HepG2 (cell line): ENCODE measurements at regions not wholly inside any gene's neighbourhood (a gene's known extent, or its start where the extent isn't known, plus 50 kb on each side); places are given as distances from the start of the nearest gene placed in this dataset.

Experiments used
- ATAC-seq: fragments of 200-7000 bp; cut with Tn5 transposase; 3 replicates; pipeline ENCODE4 v1.9.1; 2020; ENCODE audit warnings: mild to moderate bottlenecking, moderate library complexity
- BruUV-seq: library from RNA; stranded (reverse); fragments of 400-500 nt; replicated peaks from 2 replicates; lab custom pipeline; 2021; lab: Mats Ljungman, UMichigan
- CTCF ChIA-PET: fragments of 300-600 bp; formaldehyde crosslinking; extraction: SDS; loops from one replicate; lab custom pipeline; 2021; ENCODE audit warnings: low total read pairs, inconsistent platforms, low intra/inter-chr PET ratio; lab: Yijun Ruan, JAX
- POLR2A ChIA-PET: fragments of 350-600 bp; sonication (Branson Sonifier 250); formaldehyde crosslinking; loops from one replicate; lab custom pipeline; 2020; ENCODE audit warnings: antibody characterized with exemption, inconsistent platforms; lab: Yijun Ruan, JAX
- DNase-seq: peaks from one replicate; pipeline ENCODE4 v3.0.0-alpha.2; 2015; ENCODE audit warnings: low spot score
- FAIRE-seq: peaks from 3 replicates; lab custom pipeline; 2011; peaks lifted over from hg19 to GRCh38; lab: Jason Lieb, UNC
- H2AFZ ChIP-seq: one replicate; pipeline ENCODE4 v1.6.1; 2011; ENCODE audit warnings: low read length, inconsistent platforms
- H3K27ac ChIP-seq: fragments of 300-600 bp; 3 replicates; pipeline ENCODE4 v1.8.0; 2011; ENCODE audit warnings: mixed run types, mild to moderate bottlenecking, mixed read lengths, low read length, inconsistent platforms; ENCODE audit not compliant: insufficient read depth; ENCODE audit errors: extremely low read length
- H3K27me3 ChIP-seq, 2 experiments: fragments of 200-600 bp in 1 of 2; 2 replicates in 1 of 2; 3 replicates in 1 of 2; pipeline versions ENCODE4 v1.6.0 to v1.8.0; 2011; ENCODE audit warnings: low read length in 2 of 2, mild to moderate bottlenecking in 2 of 2, moderate library complexity in 2 of 2, inconsistent platforms in 1 of 2; ENCODE audit not compliant: insufficient read depth in 2 of 2, control insufficient read depth in 1 of 2
- H3K36me3 ChIP-seq, 2 experiments: fragments of 200-600 bp in 1 of 2; replicated peaks in 1 of 2; 2 replicates in 1 of 2; 3 replicates in 1 of 2; pipeline versions ENCODE4 v1.5.1 to v1.8.0; 2011; ENCODE audit warnings: low read length in 2 of 2, inconsistent platforms in 1 of 2; ENCODE audit not compliant: insufficient read depth in 2 of 2, control insufficient read depth in 1 of 2
- H3K4me1 ChIP-seq: 2 replicates; pipeline ENCODE4 v1.5.1; 2012; ENCODE audit warnings: low read length, inconsistent platforms; ENCODE audit not compliant: insufficient read depth
- H3K4me2 ChIP-seq: 2 replicates; pipeline ENCODE4 v1.6.0; 2011; ENCODE audit warnings: low read depth, low read length, inconsistent platforms
- H3K4me3 ChIP-seq, 3 experiments: fragments of 200-600 bp in 1 of 3; sonication (generic), shearing (Covaris generic) in 1 of 3; replicated peaks in 1 of 3; 2 replicates each; pipeline ENCODE4 v1.5.1; 2011 to 2016; ENCODE audit warnings: low read length in 3 of 3, inconsistent platforms in 2 of 3, low read depth in 2 of 3, mild to moderate bottlenecking in 2 of 3, control low read depth in 1 of 3, mixed read lengths in 1 of 3; ENCODE audit not compliant: insufficient read depth in 1 of 3
- H3K79me2 ChIP-seq: one replicate; pipeline ENCODE4 v1.6.1; 2011; ENCODE audit warnings: low read length, inconsistent platforms; ENCODE audit not compliant: insufficient read depth
- H3K9ac ChIP-seq: 2 replicates; pipeline ENCODE4 v1.6.0; 2011; ENCODE audit warnings: mild to moderate bottlenecking, low read depth, low read length, inconsistent platforms; ENCODE audit not compliant: insufficient read depth
- H3K9me3 ChIP-seq: 2 replicates; pipeline ENCODE4 v1.5.1; 2012; ENCODE audit warnings: mild to moderate bottlenecking, low read length
- H4K20me1 ChIP-seq: 2 replicates; pipeline ENCODE4 v1.6.0; 2011; ENCODE audit warnings: inconsistent platforms, mild to moderate bottlenecking, low read length, moderate library complexity; ENCODE audit not compliant: insufficient read depth
- ATM ChIP-seq: fragments of 450-650 bp; IDR thresholded peaks from 2 replicates; pipeline ENCODE4 v1.7.1; 2017; ENCODE audit warnings: mild to moderate bottlenecking, borderline replicate concordance
- KLF9 ChIP-seq: IDR thresholded peaks from 2 replicates; pipeline ENCODE4 v1.6.1; 2016; ENCODE audit warnings: low read depth
- RFXANK ChIP-seq: IDR thresholded peaks from 2 replicates; pipeline ENCODE4 v1.6.1; 2016
- SSRP1 ChIP-seq: IDR thresholded peaks from 2 replicates; pipeline ENCODE4 v1.6.1; 2016; ENCODE audit warnings: control low read depth
- TP53 ChIP-seq: sonication (generic); formaldehyde crosslinking; conservative IDR thresholded peaks from 2 replicates; pipeline ENCODE4 v1.4.0; 2020; ENCODE audit warnings: missing genetic modification reagents
- ZFP36L2 ChIP-seq: sonication (generic); formaldehyde crosslinking; IDR thresholded peaks from 2 replicates; pipeline ENCODE4 v1.4.0; 2020; ENCODE audit warnings: missing genetic modification reagents
- ZNF251 ChIP-seq: sonication (generic); formaldehyde crosslinking; IDR thresholded peaks from 2 replicates; pipeline ENCODE4 v1.9.0; 2021; ENCODE audit warnings: mild to moderate bottlenecking, missing genetic modification reagents
- ZNF563 ChIP-seq: sonication (generic); formaldehyde crosslinking; IDR thresholded peaks from 2 replicates; pipeline ENCODE4 v1.8.0; 2022; ENCODE audit warnings: mild to moderate bottlenecking, moderate library complexity, missing genetic modification reagents
- ZNF569 ChIP-seq: sonication (generic); formaldehyde crosslinking; IDR thresholded peaks from 2 replicates; pipeline ENCODE4 v1.5.0; 2020; ENCODE audit warnings: mild to moderate bottlenecking, missing genetic modification reagents, moderate library complexity, borderline replicate concordance
- ZNF724P ChIP-seq: sonication (generic); formaldehyde crosslinking; IDR thresholded peaks from 2 replicates; pipeline ENCODE4 v1.8.0; 2022; ENCODE audit warnings: missing genetic modification reagents, borderline replicate concordance
- WGBS: methylation state at CpG from one replicate; pipeline ENCODE4 v1.1.6; 2017; ENCODE audit warnings: low lambda C conversion rate; 5-methylcytosine and 5-hydroxymethylcytosine counted together
- in situ Hi-C: cut with HindIII; loops from 2 replicates; pipeline ENCODE4 v1.10.0; 2017; ENCODE audit warnings: low pct_unique_long_range_greater_than_20kb; ENCODE audit not compliant: extremely low pct_ligation_motif_present
- intact Hi-C: fragments of 100-400 bp; cut with micrococcal nuclease; formaldehyde crosslinking; loops from one replicate; pipeline ENCODE4 v1.10.0; 2022; ENCODE audit not compliant: unreplicated experiment
- TF ChIP-seq, protein P1 (sequence below): sonication (generic); formaldehyde crosslinking; IDR thresholded peaks from 2 replicates; pipeline ENCODE4 v1.4.0; 2020; ENCODE audit warnings: mild to moderate bottlenecking, missing genetic modification reagents
- TF ChIP-seq, protein P2 (sequence below): sonication (generic); formaldehyde crosslinking; IDR thresholded peaks from 2 replicates; pipeline ENCODE4 v1.4.0; 2020; ENCODE audit warnings: mild to moderate bottlenecking, missing genetic modification reagents
- TF ChIP-seq, protein P3 (sequence below): sonication (generic); formaldehyde crosslinking; conservative IDR thresholded peaks from 2 replicates; pipeline ENCODE4 v1.8.0; 2022; ENCODE audit warnings: low read depth, missing genetic modification reagents

DNA sequence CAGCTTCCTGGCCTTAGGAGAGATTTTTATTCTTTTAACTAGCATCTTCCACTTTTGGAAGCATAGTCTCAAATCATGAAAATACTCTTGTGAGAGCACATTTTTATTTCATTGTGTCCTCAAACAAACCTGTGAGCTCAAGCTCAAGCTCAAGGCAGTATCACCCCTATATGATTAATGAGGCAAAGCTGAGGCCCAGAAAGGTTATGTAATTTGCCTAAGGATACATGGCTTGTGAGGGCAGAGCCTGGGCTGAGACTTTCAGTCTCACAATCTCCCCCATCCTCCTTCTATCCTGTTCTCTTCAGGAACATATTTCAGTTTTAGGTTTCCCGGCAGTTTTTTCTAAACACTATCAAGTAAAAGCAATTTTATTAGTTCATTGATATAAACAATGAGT, 359.5 kb downstream of the PTEN start:
- intact Hi-C loops, result loop anchor here (10.0 kb wide), 1 partner anchor 1918 kb away; no protein-coding TSS in a partner anchor
- in situ Hi-C loops, result no loop called here
- CTCF ChIA-PET, result no interaction called here
- FAIRE-seq, result no peak
- WGBS, result 92% methylated on average over 1 of the region's 1 CpG
- H3K9ac ChIP-seq, result no peak overlapping the region
- H3K27me3 ChIP-seq, result peaks cover 0 to 2% of the 10 kb centered on the region in 2 experiments; a peak in 2 of 5 replicates
- H3K79me2 ChIP-seq, result no peaks in the 10 kb centered on the region
- no peaks in the 10 kb centered on the region for H3K36me3 ChIP-seq
- no peak overlapping the region for H3K4me2 ChIP-seq
- TF ChIP-seq ZNF724P (CRISPR knock-in tag) (no peak), ZNF563 (CRISPR knock-in tag) (no peak), ZNF569 (CRISPR knock-in tag) (no peak), ZFP36L2 (CRISPR knock-in tag) (no peak), RFXANK (CRISPR knock-in tag) (no peak), ZNF251 (CRISPR knock-in tag) (no peak), TP53 (no peak), KLF9 (CRISPR knock-in tag) (no peak), ATM (no peak), SSRP1 (CRISPR knock-in tag) (no peak)
- TF ChIP-seq, protein P1, sequence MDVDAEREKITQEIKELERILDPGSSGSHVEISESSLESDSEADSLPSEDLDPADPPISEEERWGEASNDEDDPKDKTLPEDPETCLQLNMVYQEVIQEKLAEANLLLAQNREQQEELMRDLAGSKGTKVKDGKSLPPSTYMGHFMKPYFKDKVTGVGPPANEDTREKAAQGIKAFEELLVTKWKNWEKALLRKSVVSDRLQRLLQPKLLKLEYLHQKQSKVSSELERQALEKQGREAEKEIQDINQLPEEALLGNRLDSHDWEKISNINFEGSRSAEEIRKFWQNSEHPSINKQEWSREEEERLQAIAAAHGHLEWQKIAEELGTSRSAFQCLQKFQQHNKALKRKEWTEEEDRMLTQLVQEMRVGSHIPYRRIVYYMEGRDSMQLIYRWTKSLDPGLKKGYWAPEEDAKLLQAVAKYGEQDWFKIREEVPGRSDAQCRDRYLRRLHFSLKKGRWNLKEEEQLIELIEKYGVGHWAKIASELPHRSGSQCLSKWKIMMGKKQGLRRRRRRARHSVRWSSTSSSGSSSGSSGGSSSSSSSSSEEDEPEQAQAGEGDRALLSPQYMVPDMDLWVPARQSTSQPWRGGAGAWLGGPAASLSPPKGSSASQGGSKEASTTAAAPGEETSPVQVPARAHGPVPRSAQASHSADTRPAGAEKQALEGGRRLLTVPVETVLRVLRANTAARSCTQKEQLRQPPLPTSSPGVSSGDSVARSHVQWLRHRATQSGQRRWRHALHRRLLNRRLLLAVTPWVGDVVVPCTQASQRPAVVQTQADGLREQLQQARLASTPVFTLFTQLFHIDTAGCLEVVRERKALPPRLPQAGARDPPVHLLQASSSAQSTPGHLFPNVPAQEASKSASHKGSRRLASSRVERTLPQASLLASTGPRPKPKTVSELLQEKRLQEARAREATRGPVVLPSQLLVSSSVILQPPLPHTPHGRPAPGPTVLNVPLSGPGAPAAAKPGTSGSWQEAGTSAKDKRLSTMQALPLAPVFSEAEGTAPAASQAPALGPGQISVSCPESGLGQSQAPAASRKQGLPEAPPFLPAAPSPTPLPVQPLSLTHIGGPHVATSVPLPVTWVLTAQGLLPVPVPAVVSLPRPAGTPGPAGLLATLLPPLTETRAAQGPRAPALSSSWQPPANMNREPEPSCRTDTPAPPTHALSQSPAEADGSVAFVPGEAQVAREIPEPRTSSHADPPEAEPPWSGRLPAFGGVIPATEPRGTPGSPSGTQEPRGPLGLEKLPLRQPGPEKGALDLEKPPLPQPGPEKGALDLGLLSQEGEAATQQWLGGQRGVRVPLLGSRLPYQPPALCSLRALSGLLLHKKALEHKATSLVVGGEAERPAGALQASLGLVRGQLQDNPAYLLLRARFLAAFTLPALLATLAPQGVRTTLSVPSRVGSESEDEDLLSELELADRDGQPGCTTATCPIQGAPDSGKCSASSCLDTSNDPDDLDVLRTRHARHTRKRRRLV (CRISPR knock-in tag), result no peak
- TF ChIP-seq, protein P2, sequence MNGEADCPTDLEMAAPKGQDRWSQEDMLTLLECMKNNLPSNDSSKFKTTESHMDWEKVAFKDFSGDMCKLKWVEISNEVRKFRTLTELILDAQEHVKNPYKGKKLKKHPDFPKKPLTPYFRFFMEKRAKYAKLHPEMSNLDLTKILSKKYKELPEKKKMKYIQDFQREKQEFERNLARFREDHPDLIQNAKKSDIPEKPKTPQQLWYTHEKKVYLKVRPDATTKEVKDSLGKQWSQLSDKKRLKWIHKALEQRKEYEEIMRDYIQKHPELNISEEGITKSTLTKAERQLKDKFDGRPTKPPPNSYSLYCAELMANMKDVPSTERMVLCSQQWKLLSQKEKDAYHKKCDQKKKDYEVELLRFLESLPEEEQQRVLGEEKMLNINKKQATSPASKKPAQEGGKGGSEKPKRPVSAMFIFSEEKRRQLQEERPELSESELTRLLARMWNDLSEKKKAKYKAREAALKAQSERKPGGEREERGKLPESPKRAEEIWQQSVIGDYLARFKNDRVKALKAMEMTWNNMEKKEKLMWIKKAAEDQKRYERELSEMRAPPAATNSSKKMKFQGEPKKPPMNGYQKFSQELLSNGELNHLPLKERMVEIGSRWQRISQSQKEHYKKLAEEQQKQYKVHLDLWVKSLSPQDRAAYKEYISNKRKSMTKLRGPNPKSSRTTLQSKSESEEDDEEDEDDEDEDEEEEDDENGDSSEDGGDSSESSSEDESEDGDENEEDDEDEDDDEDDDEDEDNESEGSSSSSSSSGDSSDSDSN (CRISPR knock-in tag), result no peak
- TF ChIP-seq, protein P3, sequence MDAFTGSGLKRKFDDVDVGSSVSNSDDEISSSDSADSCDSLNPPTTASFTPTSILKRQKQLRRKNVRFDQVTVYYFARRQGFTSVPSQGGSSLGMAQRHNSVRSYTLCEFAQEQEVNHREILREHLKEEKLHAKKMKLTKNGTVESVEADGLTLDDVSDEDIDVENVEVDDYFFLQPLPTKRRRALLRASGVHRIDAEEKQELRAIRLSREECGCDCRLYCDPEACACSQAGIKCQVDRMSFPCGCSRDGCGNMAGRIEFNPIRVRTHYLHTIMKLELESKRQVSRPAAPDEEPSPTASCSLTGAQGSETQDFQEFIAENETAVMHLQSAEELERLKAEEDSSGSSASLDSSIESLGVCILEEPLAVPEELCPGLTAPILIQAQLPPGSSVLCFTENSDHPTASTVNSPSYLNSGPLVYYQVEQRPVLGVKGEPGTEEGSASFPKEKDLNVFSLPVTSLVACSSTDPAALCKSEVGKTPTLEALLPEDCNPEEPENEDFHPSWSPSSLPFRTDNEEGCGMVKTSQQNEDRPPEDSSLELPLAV, result no peak
- TF ChIP-seq, all 625 proteins: peak for 0
- H2AFZ ChIP-seq, result no peak overlapping the region
- H3K27ac ChIP-seq, result no peak overlapping the region
- H4K20me1 ChIP-seq, result no peaks in the 10 kb centered on the region
- H3K4me1 ChIP-seq, result peaks cover 20% of the 10 kb centered on the region
- no peak for ATAC-seq
- H3K4me3 ChIP-seq, result no peak overlapping the region
- DNase-seq, result no peak
- H3K9me3 ChIP-seq, result no peaks in the 10 kb centered on the region
- no TSS peak for BruUV-seq
- POLR2A ChIA-PET, result no interaction called here
